Upper lobe of left lung (tissue), 4 donors: ENCODE measurements at regions not wholly inside any gene's neighbourhood (a gene's known extent, or its start where the extent isn't known, plus 50 kb on each side); places are given as distances from the start of the nearest gene placed in this dataset.

Experiments
- CTCF ChIP-seq, 6 experiments: fragments of 450-650 bp in 4 of 6; fragments of 200-600 bp in 2 of 6; sonication (generic) in 2 of 6; IDR thresholded peaks; one replicate each; pipeline ENCODE4 v1.5.1; 2016 to 2019; ENCODE audit warnings: antibody characterized with exemption in 6 of 6
- EP300 ChIP-seq, 4 donors: sonication (generic); formaldehyde crosslinking; IDR thresholded peaks; one replicate each; pipeline ENCODE4 v1.5.1; 2017; ENCODE audit warnings: antibody characterized with exemption in 4 of 4, control low read depth in 2 of 4
- POLR2A ChIP-seq, 4 donors: fragments of 450-650 bp; IDR thresholded peaks; one replicate each; pipeline ENCODE4 v1.5.1; 2016 to 2017; ENCODE audit warnings: antibody characterized with exemption in 4 of 4, mild to moderate bottlenecking in 2 of 4
- POLR2AphosphoS5 ChIP-seq, 2 donors: sonication (generic); formaldehyde crosslinking; IDR thresholded peaks; one replicate each; pipeline ENCODE4 v1.5.1; 2017; ENCODE audit warnings: antibody characterized with exemption in 2 of 2

- TF ChIP-seq CTCF (IDR thresholded peaks at IDR 0.05) (no peak), POLR2A (IDR thresholded peaks at IDR 0.05) (no peak), EP300 (IDR thresholded peaks at IDR 0.05) (no peak), POLR2AphosphoS5 (IDR thresholded peaks at IDR 0.05) (no peak)
These were observed 157.6 kb downstream of the FOXB1 start for GRCh38 chr15:60161704-60162103.
